HFF-Myc (cell line): ENCODE measurements at regions not wholly inside any gene's neighbourhood (a gene's known extent, or its start where the extent isn't known, plus 50 kb on each side); places are given as distances from the start of the nearest gene placed in this dataset.

Experiments used
- DNase-seq: peaks from one replicate; pipeline ENCODE4 v3.0.0-alpha.2; 2011; ENCODE audit warnings: low read depth; ENCODE audit errors: extremely low read depth
- H3K4me3 ChIP-seq: replicated peaks from 2 replicates; pipeline ENCODE4 v1.5.1; 2011; ENCODE audit warnings: low read depth, mild to moderate bottlenecking, control low read depth, low read length
- CTCF ChIP-seq: IDR thresholded peaks from 2 replicates; pipeline ENCODE4 v1.5.1; 2012; ENCODE audit warnings: mild to moderate bottlenecking, low read depth, low read length, control low read depth; ENCODE audit errors: missing control alignments

- H3K4me3 ChIP-seq = no peak overlapping the region
- no peak for TF ChIP-seq CTCF
These were observed 465.7 kb downstream of the SLITRK6 start for GRCh38 chr13:85333506-85334020.

GRCh38 chr13:85332615-85333014 is 466.6 kb downstream of the SLITRK6 start:
- no peak overlapping the region for H3K4me3 ChIP-seq
- no peak for DNase-seq
- TF ChIP-seq CTCF = no peak

More at GRCh38 chr13:85333506-85334020, 465.7 kb downstream of the SLITRK6 start:
- DNase-seq = no peak

- DNase-seq = no peak
- no peak for TF ChIP-seq CTCF
- H3K4me3 ChIP-seq = no peak overlapping the region
These were observed 477.5 kb downstream of the SLITRK6 start for GRCh38 chr13:85321734-85322133.

- no peak overlapping the region for H3K4me3 ChIP-seq
- no peak for TF ChIP-seq CTCF
These were observed 481.4 kb downstream of the SLITRK6 start for GRCh38 chr13:85317781-85318180.

GRCh38 chr13:85316506-85317025 is 482.7 kb downstream of the SLITRK6 start:
- H3K4me3 ChIP-seq = no peak overlapping the region
- no peak for TF ChIP-seq CTCF
- no peak for DNase-seq

More at GRCh38 chr13:85317781-85318180, 481.4 kb downstream of the SLITRK6 start:
- no peak for DNase-seq

- H3K4me3 ChIP-seq = no peak overlapping the region
- no peak for DNase-seq
- no peak for TF ChIP-seq CTCF
These were observed 484.5 kb downstream of the SLITRK6 start for GRCh38 chr13:85314686-85315085.
